K562 (cell line): ENCODE measurements at regions not wholly inside any gene's neighbourhood (a gene's known extent, or its start where the extent isn't known, plus 50 kb on each side); places are given as distances from the start of the nearest gene placed in this dataset.

Experiments used
- CEBPB ChIP-seq: fragments of 450-650 bp; IDR thresholded peaks from 2 replicates; pipeline ENCODE4 v1.6.1; 2016; ENCODE audit warnings: missing genetic modification characterization, missing compliant biosample characterization
- GTF2B ChIP-seq: IDR thresholded peaks from 2 replicates; pipeline ENCODE4 v1.6.1; 2011; ENCODE audit not compliant: insufficient read length; ENCODE audit errors: extremely low read depth
- POLR2AphosphoS5 ChIP-seq: IDR thresholded peaks from 2 replicates; pipeline ENCODE4 v1.6.1; 2011; ENCODE audit warnings: mild to moderate bottlenecking, low read depth, low read length, moderate library complexity; ENCODE audit not compliant: control insufficient read depth, insufficient read depth
- SAFB2 ChIP-seq: fragments of 200-400 bp; formaldehyde crosslinking; IDR thresholded peaks from 2 replicates; pipeline ENCODE4 v1.6.1; 2018; ENCODE audit warnings: borderline replicate concordance, low read length, low read depth, moderate library complexity; ENCODE audit not compliant: severe bottlenecking
- SP2 ChIP-seq: IDR thresholded peaks from 2 replicates; pipeline ENCODE4 v1.6.1; 2011; ENCODE audit warnings: mild to moderate bottlenecking, low read depth, low read length, moderate library complexity; ENCODE audit not compliant: poor library complexity, severe bottlenecking; ENCODE audit errors: extremely low read depth
- ZNF12 ChIP-seq: sonication (generic); formaldehyde crosslinking; IDR thresholded peaks from 2 replicates; pipeline ENCODE4 v1.4.0; 2020; ENCODE audit warnings: mild to moderate bottlenecking, missing genetic modification reagents
- ZNF263 ChIP-seq: sonication (generic); formaldehyde crosslinking; IDR thresholded peaks from 2 replicates; pipeline ENCODE4 v1.8.0; 2022; ENCODE audit warnings: mild to moderate bottlenecking, missing genetic modification reagents, borderline replicate concordance
- TF ChIP-seq, protein P1 (sequence below): sonication (generic); formaldehyde crosslinking; IDR thresholded peaks from 2 replicates; pipeline ENCODE4 v1.8.0; 2022; ENCODE audit warnings: mild to moderate bottlenecking, low read depth, missing genetic modification reagents
- TF ChIP-seq, protein P2 (sequence below), 2 experiments: fragments of 450-650 bp; formaldehyde crosslinking in 1 of 2; IDR thresholded peaks; 2 replicates each; pipeline versions ENCODE4 v1.4.0 to v1.6.1; 2014 to 2020; ENCODE audit warnings: mild to moderate bottlenecking in 2 of 2, borderline replicate concordance in 1 of 2, low read depth in 1 of 2

DNA sequence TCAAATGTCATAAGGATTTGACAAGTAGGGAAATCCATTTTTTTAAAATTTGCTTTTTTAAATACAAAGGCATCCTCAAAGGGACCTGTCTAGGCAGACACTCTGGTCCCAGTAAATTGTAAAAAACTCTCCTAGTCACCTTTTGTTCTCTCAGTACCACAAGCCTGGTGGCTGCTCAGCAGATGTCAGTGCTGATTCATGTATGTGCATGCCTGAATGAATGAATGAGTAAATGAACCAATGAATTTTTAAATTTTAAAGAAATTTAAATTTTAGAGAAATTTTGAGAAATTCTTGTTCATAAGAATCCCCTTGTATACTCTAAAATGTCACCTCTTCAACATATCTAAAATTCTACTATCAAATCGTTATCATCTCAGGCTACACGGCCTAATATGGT lies 199.5 kb downstream of the TLE3 start:
- TF ChIP-seq, protein P1, sequence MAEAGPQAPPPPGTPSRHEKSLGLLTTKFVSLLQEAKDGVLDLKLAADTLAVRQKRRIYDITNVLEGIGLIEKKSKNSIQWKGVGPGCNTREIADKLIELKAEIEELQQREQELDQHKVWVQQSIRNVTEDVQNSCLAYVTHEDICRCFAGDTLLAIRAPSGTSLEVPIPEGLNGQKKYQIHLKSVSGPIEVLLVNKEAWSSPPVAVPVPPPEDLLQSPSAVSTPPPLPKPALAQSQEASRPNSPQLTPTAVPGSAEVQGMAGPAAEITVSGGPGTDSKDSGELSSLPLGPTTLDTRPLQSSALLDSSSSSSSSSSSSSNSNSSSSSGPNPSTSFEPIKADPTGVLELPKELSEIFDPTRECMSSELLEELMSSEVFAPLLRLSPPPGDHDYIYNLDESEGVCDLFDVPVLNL (CRISPR knock-in tag), result no peak
- no peak for TF ChIP-seq ZNF12 (CRISPR knock-in tag)
- TF ChIP-seq GTF2B, result no peak
- TF ChIP-seq SAFB2, result no peak
- TF ChIP-seq, protein P2, sequence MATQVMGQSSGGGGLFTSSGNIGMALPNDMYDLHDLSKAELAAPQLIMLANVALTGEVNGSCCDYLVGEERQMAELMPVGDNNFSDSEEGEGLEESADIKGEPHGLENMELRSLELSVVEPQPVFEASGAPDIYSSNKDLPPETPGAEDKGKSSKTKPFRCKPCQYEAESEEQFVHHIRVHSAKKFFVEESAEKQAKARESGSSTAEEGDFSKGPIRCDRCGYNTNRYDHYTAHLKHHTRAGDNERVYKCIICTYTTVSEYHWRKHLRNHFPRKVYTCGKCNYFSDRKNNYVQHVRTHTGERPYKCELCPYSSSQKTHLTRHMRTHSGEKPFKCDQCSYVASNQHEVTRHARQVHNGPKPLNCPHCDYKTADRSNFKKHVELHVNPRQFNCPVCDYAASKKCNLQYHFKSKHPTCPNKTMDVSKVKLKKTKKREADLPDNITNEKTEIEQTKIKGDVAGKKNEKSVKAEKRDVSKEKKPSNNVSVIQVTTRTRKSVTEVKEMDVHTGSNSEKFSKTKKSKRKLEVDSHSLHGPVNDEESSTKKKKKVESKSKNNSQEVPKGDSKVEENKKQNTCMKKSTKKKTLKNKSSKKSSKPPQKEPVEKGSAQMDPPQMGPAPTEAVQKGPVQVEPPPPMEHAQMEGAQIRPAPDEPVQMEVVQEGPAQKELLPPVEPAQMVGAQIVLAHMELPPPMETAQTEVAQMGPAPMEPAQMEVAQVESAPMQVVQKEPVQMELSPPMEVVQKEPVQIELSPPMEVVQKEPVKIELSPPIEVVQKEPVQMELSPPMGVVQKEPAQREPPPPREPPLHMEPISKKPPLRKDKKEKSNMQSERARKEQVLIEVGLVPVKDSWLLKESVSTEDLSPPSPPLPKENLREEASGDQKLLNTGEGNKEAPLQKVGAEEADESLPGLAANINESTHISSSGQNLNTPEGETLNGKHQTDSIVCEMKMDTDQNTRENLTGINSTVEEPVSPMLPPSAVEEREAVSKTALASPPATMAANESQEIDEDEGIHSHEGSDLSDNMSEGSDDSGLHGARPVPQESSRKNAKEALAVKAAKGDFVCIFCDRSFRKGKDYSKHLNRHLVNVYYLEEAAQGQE (IDR thresholded peaks at IDR 0.05; ENCODE audit: borderline replicate concordance), result no peak
- TF ChIP-seq, protein P2 (CRISPR knock-in tag; IDR thresholded peaks at IDR 0.05; ENCODE audit: low read depth), result no peak
- TF ChIP-seq POLR2AphosphoS5, result no peak
- no peak for TF ChIP-seq ZNF263
- no peak for TF ChIP-seq CEBPB (tag)
- TF ChIP-seq SP2, result no peak
